SK-N-SH (cell line): ENCODE measurements at regions not wholly inside any gene's neighbourhood (a gene's known extent, or its start where the extent isn't known, plus 50 kb on each side); places are given as distances from the start of the nearest gene placed in this dataset.

ENCODE experiments used
- CHD2 ChIP-seq: fragments of 150-350 bp; IDR thresholded peaks from 2 replicates; pipeline ENCODE4 v1.6.1; 2018; ENCODE audit warnings: low read length; ENCODE audit not compliant: partially characterized antibody
- EP300 ChIP-seq, 2 experiments: IDR thresholded peaks; 2 replicates each; pipeline versions ENCODE4 v1.4.0 to v1.6.1; 2012; ENCODE audit warnings: borderline replicate concordance in 1 of 2, low read depth in 1 of 2, low read length in 1 of 2
- EZH2phosphoT487 ChIP-seq: fragments of 200-600 bp; sonication (generic); IDR thresholded peaks from 2 replicates; pipeline ENCODE4 v1.6.1; 2017; ENCODE audit warnings: low read depth, mixed run types, mild to moderate bottlenecking, antibody characterized with exemption, moderate library complexity, borderline replicate concordance
- GABPA ChIP-seq: IDR thresholded peaks from 2 replicates; pipeline ENCODE4 v1.4.0; 2012; ENCODE audit warnings: low read depth, mild to moderate bottlenecking
- NFIC ChIP-seq: IDR thresholded peaks from 2 replicates; pipeline ENCODE4 v1.4.0; 2012; ENCODE audit warnings: borderline replicate concordance
- POLR2AphosphoS5 ChIP-seq: IDR thresholded peaks from 2 replicates; pipeline ENCODE4 v1.6.1; 2012; ENCODE audit warnings: low read depth, low read length
- RAD21 ChIP-seq: IDR thresholded peaks from 2 replicates; pipeline ENCODE4 v1.6.1; 2012; ENCODE audit warnings: mild to moderate bottlenecking, low read length
- SMC3 ChIP-seq: IDR thresholded peaks from 2 replicates; pipeline ENCODE4 v1.6.1; 2012; ENCODE audit warnings: low read depth, low read length, improper control_type of control experiment
- TAF1 ChIP-seq: IDR thresholded peaks from 2 replicates; pipeline ENCODE4 v1.6.1; 2012; ENCODE audit warnings: low read depth, mild to moderate bottlenecking, low read length, moderate library complexity, borderline replicate concordance
- YY1 ChIP-seq: IDR thresholded peaks from 2 replicates; pipeline ENCODE4 v1.4.0; 2012; ENCODE audit warnings: low read depth, mild to moderate bottlenecking
- TF ChIP-seq, protein P1 (sequence below): IDR thresholded peaks from 2 replicates; pipeline ENCODE4; 2012
- TF ChIP-seq, protein P2 (sequence below): fragments of 200-600 bp; sonication (generic); IDR thresholded peaks from 2 replicates; pipeline ENCODE4 v1.6.1; 2017; ENCODE audit warnings: antibody characterized with exemption, mild to moderate bottlenecking, moderate library complexity
- TF ChIP-seq, protein P3 (sequence below): fragments of 150-350 bp; IDR thresholded peaks from 2 replicates; pipeline ENCODE4 v1.6.1; 2017; ENCODE audit warnings: antibody characterized with exemption, low read length, low read depth, borderline replicate concordance
- TF ChIP-seq, protein P4 (sequence below): IDR thresholded peaks from 2 replicates; pipeline ENCODE4 v1.4.0; 2012; ENCODE audit warnings: low read depth, borderline replicate concordance

DNA sequence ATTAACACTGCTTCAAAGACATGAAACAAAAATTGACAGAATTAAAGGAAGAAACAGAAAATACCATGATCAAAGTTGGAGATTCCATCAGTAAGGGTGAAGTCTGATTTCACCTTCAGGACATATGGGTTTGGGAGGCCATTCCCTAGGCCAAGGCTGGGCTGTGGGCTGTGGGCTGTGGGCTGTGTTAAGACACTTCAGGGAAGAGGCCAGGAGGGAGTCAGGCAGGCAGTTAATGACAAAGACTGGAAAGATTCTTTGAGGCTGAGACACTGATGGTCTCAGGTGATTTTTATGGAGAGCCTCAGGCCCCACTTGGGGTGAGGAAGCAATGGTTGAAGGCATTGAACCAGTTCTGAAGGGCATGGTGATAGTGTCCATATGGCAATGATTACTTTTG is 57.5 kb downstream of the MAGEF1 start:
- TF ChIP-seq SMC3, result no peak
- TF ChIP-seq, protein P1, sequence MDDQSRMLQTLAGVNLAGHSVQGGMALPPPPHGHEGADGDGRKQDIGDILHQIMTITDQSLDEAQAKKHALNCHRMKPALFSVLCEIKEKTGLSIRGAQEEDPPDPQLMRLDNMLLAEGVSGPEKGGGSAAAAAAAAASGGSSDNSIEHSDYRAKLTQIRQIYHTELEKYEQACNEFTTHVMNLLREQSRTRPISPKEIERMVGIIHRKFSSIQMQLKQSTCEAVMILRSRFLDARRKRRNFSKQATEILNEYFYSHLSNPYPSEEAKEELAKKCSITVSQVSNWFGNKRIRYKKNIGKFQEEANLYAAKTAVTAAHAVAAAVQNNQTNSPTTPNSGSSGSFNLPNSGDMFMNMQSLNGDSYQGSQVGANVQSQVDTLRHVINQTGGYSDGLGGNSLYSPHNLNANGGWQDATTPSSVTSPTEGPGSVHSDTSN, result no peak
- TF ChIP-seq, protein P2, sequence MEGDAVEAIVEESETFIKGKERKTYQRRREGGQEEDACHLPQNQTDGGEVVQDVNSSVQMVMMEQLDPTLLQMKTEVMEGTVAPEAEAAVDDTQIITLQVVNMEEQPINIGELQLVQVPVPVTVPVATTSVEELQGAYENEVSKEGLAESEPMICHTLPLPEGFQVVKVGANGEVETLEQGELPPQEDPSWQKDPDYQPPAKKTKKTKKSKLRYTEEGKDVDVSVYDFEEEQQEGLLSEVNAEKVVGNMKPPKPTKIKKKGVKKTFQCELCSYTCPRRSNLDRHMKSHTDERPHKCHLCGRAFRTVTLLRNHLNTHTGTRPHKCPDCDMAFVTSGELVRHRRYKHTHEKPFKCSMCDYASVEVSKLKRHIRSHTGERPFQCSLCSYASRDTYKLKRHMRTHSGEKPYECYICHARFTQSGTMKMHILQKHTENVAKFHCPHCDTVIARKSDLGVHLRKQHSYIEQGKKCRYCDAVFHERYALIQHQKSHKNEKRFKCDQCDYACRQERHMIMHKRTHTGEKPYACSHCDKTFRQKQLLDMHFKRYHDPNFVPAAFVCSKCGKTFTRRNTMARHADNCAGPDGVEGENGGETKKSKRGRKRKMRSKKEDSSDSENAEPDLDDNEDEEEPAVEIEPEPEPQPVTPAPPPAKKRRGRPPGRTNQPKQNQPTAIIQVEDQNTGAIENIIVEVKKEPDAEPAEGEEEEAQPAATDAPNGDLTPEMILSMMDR, result no peak
- TF ChIP-seq GABPA, result no peak
- TF ChIP-seq POLR2AphosphoS5, result no peak
- TF ChIP-seq, protein P3, sequence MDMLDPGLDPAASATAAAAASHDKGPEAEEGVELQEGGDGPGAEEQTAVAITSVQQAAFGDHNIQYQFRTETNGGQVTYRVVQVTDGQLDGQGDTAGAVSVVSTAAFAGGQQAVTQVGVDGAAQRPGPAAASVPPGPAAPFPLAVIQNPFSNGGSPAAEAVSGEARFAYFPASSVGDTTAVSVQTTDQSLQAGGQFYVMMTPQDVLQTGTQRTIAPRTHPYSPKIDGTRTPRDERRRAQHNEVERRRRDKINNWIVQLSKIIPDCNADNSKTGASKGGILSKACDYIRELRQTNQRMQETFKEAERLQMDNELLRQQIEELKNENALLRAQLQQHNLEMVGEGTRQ, result no peak
- no peak for TF ChIP-seq CHD2
- TF ChIP-seq TAF1, result no peak
- no peak for TF ChIP-seq EZH2phosphoT487
- TF ChIP-seq, protein P4, sequence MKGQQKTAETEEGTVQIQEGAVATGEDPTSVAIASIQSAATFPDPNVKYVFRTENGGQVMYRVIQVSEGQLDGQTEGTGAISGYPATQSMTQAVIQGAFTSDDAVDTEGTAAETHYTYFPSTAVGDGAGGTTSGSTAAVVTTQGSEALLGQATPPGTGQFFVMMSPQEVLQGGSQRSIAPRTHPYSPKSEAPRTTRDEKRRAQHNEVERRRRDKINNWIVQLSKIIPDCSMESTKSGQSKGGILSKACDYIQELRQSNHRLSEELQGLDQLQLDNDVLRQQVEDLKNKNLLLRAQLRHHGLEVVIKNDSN, result no peak
- no peak for TF ChIP-seq NFIC
- TF ChIP-seq YY1, result no peak
- TF ChIP-seq RAD21, result no peak
- no peak for TF ChIP-seq EP300 (IDR thresholded peaks at IDR 0.05; ENCODE audit: borderline replicate concordance in 1 of 2, low read depth in 1 of 2, low read length in 1 of 2)
